GM23338 (cell line): ENCODE measurements at regions not wholly inside any gene's neighbourhood (a gene's known extent, or its start where the extent isn't known, plus 50 kb on each side); places are given as distances from the start of the nearest gene placed in this dataset.

ENCODE experiments used
- ATAC-seq: fragments of 200-7000 bp; cut with Tn5 transposase; 3 replicates; pipeline ENCODE4 v1.9.1; 2020
- DNase-seq: peaks from one replicate; pipeline ENCODE4 v3.0.0-alpha.2; 2015; ENCODE audit warnings: low spot score
- H2AFZ ChIP-seq: fragments of 200-600 bp; sonication (generic); 2 replicates; pipeline ENCODE4 v1.8.0; 2016; ENCODE audit warnings: antibody characterized with exemption, mild to moderate bottlenecking, moderate library complexity
- H3F3A ChIP-seq: fragments of 200-600 bp; sonication (generic); replicated peaks from 2 replicates; pipeline ENCODE4 v1.8.0; 2017; ENCODE audit warnings: antibody characterized with exemption, mixed run types, low read depth
- H3K27ac ChIP-seq: fragments of 200-600 bp; sonication (generic); 2 replicates; pipeline ENCODE4 v1.6.1; 2016; ENCODE audit warnings: low read depth
- H3K27me3 ChIP-seq: fragments of 200-600 bp; sonication (generic); 2 replicates; pipeline ENCODE4 v1.8.0; 2016; ENCODE audit warnings: mild to moderate bottlenecking, mixed run types, moderate library complexity; ENCODE audit not compliant: insufficient read depth
- H3K36me3 ChIP-seq: fragments of 200-600 bp; sonication (generic); 2 replicates; pipeline ENCODE4 v1.8.0; 2016; ENCODE audit warnings: mild to moderate bottlenecking; ENCODE audit not compliant: insufficient read depth
- H3K4me1 ChIP-seq: fragments of 200-600 bp; sonication (generic); 2 replicates; pipeline ENCODE4 v1.8.0; 2016; ENCODE audit warnings: mild to moderate bottlenecking, moderate library complexity; ENCODE audit not compliant: insufficient read depth
- H3K4me2 ChIP-seq: fragments of 200-600 bp; sonication (generic); 2 replicates; pipeline ENCODE4 v1.7.1; 2017; ENCODE audit warnings: mixed run types
- H3K4me3 ChIP-seq: fragments of 200-600 bp; sonication (generic); 2 replicates; pipeline ENCODE4 v1.6.1; 2016; ENCODE audit warnings: mixed run types
- H3K79me2 ChIP-seq: fragments of 200-600 bp; sonication (generic); replicated peaks from 2 replicates; pipeline ENCODE4 v1.8.0; 2017; ENCODE audit warnings: mild to moderate bottlenecking; ENCODE audit not compliant: insufficient read depth
- H3K9me2 ChIP-seq: fragments of 200-600 bp; sonication (generic); 2 replicates; pipeline ENCODE4 v1.8.0; 2017; ENCODE audit not compliant: insufficient read depth
- H4K20me1 ChIP-seq: fragments of 200-600 bp; sonication (generic); replicated peaks from 2 replicates; pipeline ENCODE4 v1.8.0; 2017; ENCODE audit warnings: mild to moderate bottlenecking; ENCODE audit not compliant: insufficient read depth
- H3K27ac Mint-ChIP-seq: 2 replicates; pipeline ENCODE4 v1.8.0; 2020; ENCODE audit warnings: inconsistent platforms, mild to moderate bottlenecking, moderate library complexity, mixed read lengths
- H3K27me3 Mint-ChIP-seq: 3 replicates; pipeline ENCODE4 v1.8.0; 2022; ENCODE audit warnings: low read depth, mild to moderate bottlenecking, moderate library complexity, mixed read lengths, inconsistent platforms; ENCODE audit not compliant: insufficient read depth, poor library complexity
- H3K36me3 Mint-ChIP-seq: 3 replicates; pipeline ENCODE4 v1.8.0; 2021; ENCODE audit warnings: low read depth, mild to moderate bottlenecking, inconsistent platforms, moderate library complexity, mixed read lengths
- H3K4me1 Mint-ChIP-seq: 3 replicates; pipeline ENCODE4 v1.8.0; 2020; ENCODE audit warnings: mild to moderate bottlenecking, inconsistent platforms, mixed read lengths
- H3K4me3 Mint-ChIP-seq: 3 replicates; pipeline ENCODE4 v1.8.0; 2021; ENCODE audit warnings: moderate library complexity, mild to moderate bottlenecking, inconsistent platforms, mixed read lengths
- H3K9me3 Mint-ChIP-seq: 3 replicates; pipeline ENCODE4 v1.8.0; 2020; ENCODE audit warnings: moderate library complexity, mild to moderate bottlenecking, inconsistent platforms, mixed read lengths
- CREB1 ChIP-seq: fragments of 250-450 bp; sonication (Bioruptor Pico); IDR thresholded peaks from 2 replicates; pipeline ENCODE4 v1.5.0; 2020; ENCODE audit warnings: low read depth, mild to moderate bottlenecking, moderate library complexity
- CTCF ChIP-seq, 2 experiments: fragments of 200-600 bp in 1 of 2; sonication (generic) in 1 of 2; conservative IDR thresholded peaks; 2 replicates each; pipeline versions ENCODE4 v1.5.1 to v1.6.1; 2016 to 2017; ENCODE audit warnings: antibody characterized with exemption in 2 of 2, low read depth in 2 of 2, mild to moderate bottlenecking in 2 of 2, moderate library complexity in 1 of 2
- ETS1 ChIP-seq: IDR thresholded peaks from 2 replicates; pipeline ENCODE4 v1.6.1; 2016; ENCODE audit warnings: antibody characterized with exemption
- EZH2 ChIP-seq: fragments of 200-600 bp; sonication (generic); IDR thresholded peaks from one replicate; pipeline ENCODE4 v1.8.0; 2017; ENCODE audit warnings: antibody characterized with exemption, mild to moderate bottlenecking, low read depth; ENCODE audit not compliant: unreplicated experiment
- EZH2phosphoT487 ChIP-seq: fragments of 200-600 bp; sonication (generic); IDR thresholded peaks from one replicate; pipeline ENCODE4 v1.8.1; 2018; ENCODE audit warnings: antibody characterized with exemption; ENCODE audit not compliant: unreplicated experiment
- JUNB ChIP-seq: IDR thresholded peaks from one replicate; pipeline ENCODE4 v1.6.1; 2016; ENCODE audit warnings: antibody characterized with exemption; ENCODE audit not compliant: unreplicated experiment
- NANOG ChIP-seq: IDR thresholded peaks from 2 replicates; pipeline ENCODE4 v1.6.1; 2016; ENCODE audit warnings: antibody characterized with exemption, borderline replicate concordance
- POLR2AphosphoS5 ChIP-seq: IDR thresholded peaks from 2 replicates; pipeline ENCODE4 v1.6.1; 2016; ENCODE audit warnings: antibody characterized with exemption, low read depth
- REST ChIP-seq: IDR thresholded peaks from one replicate; pipeline ENCODE4 v1.6.1; 2018; ENCODE audit warnings: antibody characterized with exemption; ENCODE audit not compliant: unreplicated experiment
- STAT1 ChIP-seq: IDR thresholded peaks from one replicate; pipeline ENCODE4 v1.6.1; 2016; ENCODE audit warnings: antibody characterized with exemption; ENCODE audit not compliant: unreplicated experiment
- ZNF114 ChIP-seq: fragments of 250-450 bp; sonication (Bioruptor Pico); IDR thresholded peaks from 2 replicates; pipeline ENCODE4 v1.5.0; 2020; ENCODE audit warnings: mild to moderate bottlenecking, moderate library complexity
- ZNF331 ChIP-seq: fragments of 250-450 bp; sonication (Bioruptor Pico); IDR thresholded peaks from 2 replicates; pipeline ENCODE4 v1.5.0; 2020; ENCODE audit warnings: low read depth, mild to moderate bottlenecking, moderate library complexity
- ZNF462 ChIP-seq: fragments of 250-450 bp; sonication (Bioruptor Pico); IDR thresholded peaks from 2 replicates; pipeline ENCODE4 v1.5.0; 2020; ENCODE audit warnings: mild to moderate bottlenecking, moderate library complexity

- Mint-ChIP-seq H3K27me3 (no peaks in the 10 kb centered on the region), H3K9me3 (peaks cover 19% of the 10 kb centered on the region), H3K27ac (no peak overlapping the region), H3K4me3 (no peak overlapping the region), H3K36me3 (peaks cover 18% of the 10 kb centered on the region; the same call in 2 of the 3 replicates), H3K4me1 (no peaks in the 10 kb centered on the region)
- no peak for DNase-seq
- H3K9me2 ChIP-seq, result peaks cover 3% of the 10 kb centered on the region; the same call in 1 of the 2 replicates
- peaks cover 3% of the 10 kb centered on the region; the same call in 1 of the 2 replicates for H3K36me3 ChIP-seq
- ATAC-seq, result no peak
- H4K20me1 ChIP-seq, result no peaks in the 10 kb centered on the region
- no peaks in the 10 kb centered on the region for H3F3A ChIP-seq
- H3K27ac ChIP-seq, result no peak overlapping the region
- TF ChIP-seq CTCF (conservative IDR thresholded peaks at IDR 0.05; ENCODE audit: low read depth in 2 of 2), result no peak
- no peak for TF ChIP-seq ETS1
- no peak for TF ChIP-seq STAT1
- TF ChIP-seq CREB1 (CRISPR knock-in tag), result no peak
- no peak for TF ChIP-seq ZNF114
- no peak for TF ChIP-seq ZNF331 (CRISPR knock-in tag)
- no peak for TF ChIP-seq ZNF462 (CRISPR knock-in tag)
- no peak for TF ChIP-seq EZH2phosphoT487
- no peak for TF ChIP-seq REST
- TF ChIP-seq POLR2AphosphoS5, result no peak
- TF ChIP-seq EZH2, result no peak
- no peak for TF ChIP-seq JUNB
- TF ChIP-seq NANOG, result no peak
- H3K4me3 ChIP-seq, result no peak overlapping the region
- H3K27me3 ChIP-seq, result no peaks in the 10 kb centered on the region
- H3K4me2 ChIP-seq, result no peak overlapping the region
- no peaks in the 10 kb centered on the region for H3K4me1 ChIP-seq
- no peaks in the 10 kb centered on the region for H3K79me2 ChIP-seq
- no peak overlapping the region for H2AFZ ChIP-seq
Observed at GRCh38 chr2:62654423-62654791, 51.1 kb upstream of the EHBP1 start.
